Heart left ventricle (tissue), 13 donors: ENCODE measurements at regions not wholly inside any gene's neighbourhood (a gene's known extent, or its start where the extent isn't known, plus 50 kb on each side); places are given as distances from the start of the nearest gene placed in this dataset.

ENCODE experiments used
- POLR2A ChIP-seq, 2 donors: fragments of 450-650 bp; IDR thresholded peaks; one replicate each; pipeline ENCODE4 v1.6.1; 2017; ENCODE audit warnings: antibody characterized with exemption in 2 of 2, mild to moderate bottlenecking in 2 of 2, moderate library complexity in 2 of 2
- TF ChIP-seq, protein P1 (sequence below), 12 donors: fragments of 200-600 bp; sonication (generic) in 4 of 12; IDR thresholded peaks; one replicate each; pipeline versions ENCODE4 v1.5.0 to v1.8.0; 2018 to 2022; ENCODE audit warnings: antibody characterized with exemption in 12 of 12, mild to moderate bottlenecking in 5 of 12
- donor health status: ischemic (EF 13 %, LVEDD 7.1; RV severe dilation, severe dysfunction).
- donor health status: DM: no; HTN: yes; CAD: no.
- donor health status: DM: no; HTN: no; CAD: no.
- donor health status: ischemic (EF 25% LVEDD 6.9; RV normal size, moderate dysfunction).
- donor health status: ischemic (EF 25% LVEDD 5.7; RV mildly dilated, moderate dysfunction).
- donor health status: ischemic (EF 35%, LVEDD 5.7; RV mildly dilated, moderate dysfunction).
- donor health status: nonischemic (EF 11% LVEDD 7.7; RV severe dilation, severe dysfunction).
- donor health status: DM: yes; HTN: yes; CAD: no.
- donor health status: PGD.
- donor health status: ischemic (EF 29% LVEDD 5.4; RV normal size, mild dysfunction).
- donor health status: nonischemic (EF 23%, LVEDD 6.1; RV moderate dilation, normal function).

DNA sequence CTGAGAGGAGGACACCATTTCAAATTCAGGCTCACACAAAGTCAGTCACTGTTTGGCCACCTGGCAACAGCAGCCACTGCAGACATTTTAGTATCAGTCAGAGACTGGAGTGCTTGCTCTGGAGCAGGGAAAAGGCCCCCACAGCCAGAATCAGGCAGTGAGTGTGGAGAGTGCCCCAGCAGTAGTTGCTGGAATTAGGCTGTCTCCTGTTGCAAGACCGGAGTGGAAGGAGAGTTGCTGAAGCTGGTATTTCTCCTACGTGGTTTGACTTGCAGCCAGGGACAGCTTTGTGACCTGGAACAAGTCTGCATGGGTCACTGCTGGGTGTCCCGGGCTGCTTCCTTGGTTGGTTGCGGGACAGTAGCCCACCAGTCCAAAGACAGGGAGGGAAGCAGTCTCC, 78.4 kb upstream of the TMEM168 start:
- no peak for TF ChIP-seq POLR2A (IDR thresholded peaks at IDR 0.05)
- TF ChIP-seq, protein P1, sequence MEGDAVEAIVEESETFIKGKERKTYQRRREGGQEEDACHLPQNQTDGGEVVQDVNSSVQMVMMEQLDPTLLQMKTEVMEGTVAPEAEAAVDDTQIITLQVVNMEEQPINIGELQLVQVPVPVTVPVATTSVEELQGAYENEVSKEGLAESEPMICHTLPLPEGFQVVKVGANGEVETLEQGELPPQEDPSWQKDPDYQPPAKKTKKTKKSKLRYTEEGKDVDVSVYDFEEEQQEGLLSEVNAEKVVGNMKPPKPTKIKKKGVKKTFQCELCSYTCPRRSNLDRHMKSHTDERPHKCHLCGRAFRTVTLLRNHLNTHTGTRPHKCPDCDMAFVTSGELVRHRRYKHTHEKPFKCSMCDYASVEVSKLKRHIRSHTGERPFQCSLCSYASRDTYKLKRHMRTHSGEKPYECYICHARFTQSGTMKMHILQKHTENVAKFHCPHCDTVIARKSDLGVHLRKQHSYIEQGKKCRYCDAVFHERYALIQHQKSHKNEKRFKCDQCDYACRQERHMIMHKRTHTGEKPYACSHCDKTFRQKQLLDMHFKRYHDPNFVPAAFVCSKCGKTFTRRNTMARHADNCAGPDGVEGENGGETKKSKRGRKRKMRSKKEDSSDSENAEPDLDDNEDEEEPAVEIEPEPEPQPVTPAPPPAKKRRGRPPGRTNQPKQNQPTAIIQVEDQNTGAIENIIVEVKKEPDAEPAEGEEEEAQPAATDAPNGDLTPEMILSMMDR (IDR thresholded peaks at IDR 0.05): no peak
